ENCODE measurements at regions not wholly inside any gene's neighbourhood (a gene's known extent, or its start where the extent isn't known, plus 50 kb on each side); places are given as distances from the start of the nearest gene placed in this dataset.

GRCh38 chr2:59019566-59020159 is 778.5 kb upstream of the FANCL start:
- Histone ChIP-seq H3K4me3 (no peak overlapping the region), H3K27me3 (no peaks in the 10 kb centered on the region), H3K4me1 (no peaks in the 10 kb centered on the region), H3K36me3 (replicated peaks in 1 of 2; ENCODE audit: insufficient read depth in 1 of 2, low read depth in 2 of 2) (no peaks in the 10 kb centered on the region), H3K9me3 (no peaks in the 10 kb centered on the region), H3K27ac (no peak overlapping the region)
- intact Hi-C loops (cut with DNase I), result no loop called here
- ATAC-seq (no peak), DNase-seq (no peak)
- no peak for TF ChIP-seq CTCF (IDR thresholded peaks at IDR 0.05)
- WGBS, 2 donors, result 65 to 66% methylated on average over 7 of the region's 7 CpGs

- DNase-seq, result no peak
- 75 to 78% methylated on average over 3 of the region's 3 CpGs for WGBS, 2 donors
- H3K27ac ChIP-seq, result no peak overlapping the region
- no peaks in the 10 kb centered on the region for H3K27me3 ChIP-seq
- H3K36me3 ChIP-seq (replicated peaks in 1 of 2; ENCODE audit: insufficient read depth in 1 of 2, low read depth in 2 of 2), result no peaks in the 10 kb centered on the region
- H3K4me3 ChIP-seq, result no peak overlapping the region
- intact Hi-C loops (cut with DNase I), result no loop called here
- no peaks in the 10 kb centered on the region for H3K9me3 ChIP-seq
- no peak for ATAC-seq
- TF ChIP-seq POLR2A (IDR thresholded peaks at IDR 0.05) (no peak), CTCF (IDR thresholded peaks at IDR 0.05) (no peak)
- H3K4me1 ChIP-seq, result no peaks in the 10 kb centered on the region
Observed at GRCh38 chr2:59018737-59019136, 777.6 kb upstream of the FANCL start.

GRCh38 chr2:59015027-59015426 is 773.9 kb upstream of the FANCL start:
- Histone ChIP-seq H3K27me3 (no peaks in the 10 kb centered on the region), H3K36me3 (replicated peaks in 1 of 2; ENCODE audit: insufficient read depth in 1 of 2, low read depth in 2 of 2) (no peaks in the 10 kb centered on the region), H3K4me1 (no peaks in the 10 kb centered on the region), H3K9me3 (no peaks in the 10 kb centered on the region), H3K27ac (no peak overlapping the region), H3K4me3 (no peak overlapping the region)
- intact Hi-C loops (cut with DNase I), result no loop called here
- DNase-seq (no peak), ATAC-seq (no peak)
- 85 to 87% methylated on average over 6 of the region's 6 CpGs for WGBS, 2 donors
- no peak for TF ChIP-seq CTCF (IDR thresholded peaks at IDR 0.05)
- TF ChIP-seq POLR2A (IDR thresholded peaks at IDR 0.05), result no peak

- no peaks in the 10 kb centered on the region for H3K36me3 ChIP-seq (replicated peaks in 1 of 2; ENCODE audit: insufficient read depth in 1 of 2, low read depth in 2 of 2)
- DNase-seq (no peak), ATAC-seq (no peak)
- no peak overlapping the region for H3K4me3 ChIP-seq
- intact Hi-C loops (cut with DNase I), result no loop called here
- no peak for TF ChIP-seq CTCF (IDR thresholded peaks at IDR 0.05)
- TF ChIP-seq POLR2A (IDR thresholded peaks at IDR 0.05), result no peak
- no peak overlapping the region for H3K27ac ChIP-seq
- no peaks in the 10 kb centered on the region for H3K27me3 ChIP-seq
- H3K9me3 ChIP-seq, result no peaks in the 10 kb centered on the region
- 86 to 90% methylated on average over 1 of the region's 1 CpG for WGBS, 2 donors
- no peaks in the 10 kb centered on the region for H3K4me1 ChIP-seq
Observed at GRCh38 chr2:59012971-59013370, 771.8 kb upstream of the FANCL start.

- H3K27me3 ChIP-seq, result no peaks in the 10 kb centered on the region
- H3K36me3 ChIP-seq (replicated peaks in 1 of 2; ENCODE audit: insufficient read depth in 1 of 2, low read depth in 2 of 2), result no peaks in the 10 kb centered on the region
- no peak overlapping the region for H3K27ac ChIP-seq
- DNase-seq (no peak), ATAC-seq (no peak)
- WGBS, 2 donors, result 49 to 56% methylated on average over 5 of the region's 5 CpGs
- no peaks in the 10 kb centered on the region for H3K4me1 ChIP-seq
- TF ChIP-seq POLR2A (IDR thresholded peaks at IDR 0.05), result no peak
- TF ChIP-seq CTCF (IDR thresholded peaks at IDR 0.05), result no peak
- H3K9me3 ChIP-seq, result no peaks in the 10 kb centered on the region
- intact Hi-C loops (cut with DNase I), result no loop called here
- H3K4me3 ChIP-seq, result no peak overlapping the region
Observed at GRCh38 chr2:59012234-59012633, 771.1 kb upstream of the FANCL start.
